Gastrocnemius medialis (tissue), 4 donors: ENCODE measurements at regions not wholly inside any gene's neighbourhood (a gene's known extent, or its start where the extent isn't known, plus 50 kb on each side); places are given as distances from the start of the nearest gene placed in this dataset.

Source experiments
- CTCF ChIP-seq, 5 experiments: fragments of 450-650 bp in 3 of 5; fragments of 200-600 bp in 2 of 5; sonication (generic) in 2 of 5; IDR thresholded peaks in 4 of 5; conservative IDR thresholded peaks in 1 of 5; 1 replicate in 4 of 5; 2 replicates in 1 of 5; pipeline ENCODE4 v1.5.1; 2016 to 2019; ENCODE audit warnings: antibody characterized with exemption in 5 of 5, mild to moderate bottlenecking in 3 of 5, moderate library complexity in 3 of 5
- POLR2A ChIP-seq, 2 donors: fragments of 450-650 bp; IDR thresholded peaks; one replicate each; pipeline ENCODE4 v1.6.1; 2017; ENCODE audit warnings: antibody characterized with exemption in 2 of 2, mild to moderate bottlenecking in 2 of 2, moderate library complexity in 2 of 2

DNA sequence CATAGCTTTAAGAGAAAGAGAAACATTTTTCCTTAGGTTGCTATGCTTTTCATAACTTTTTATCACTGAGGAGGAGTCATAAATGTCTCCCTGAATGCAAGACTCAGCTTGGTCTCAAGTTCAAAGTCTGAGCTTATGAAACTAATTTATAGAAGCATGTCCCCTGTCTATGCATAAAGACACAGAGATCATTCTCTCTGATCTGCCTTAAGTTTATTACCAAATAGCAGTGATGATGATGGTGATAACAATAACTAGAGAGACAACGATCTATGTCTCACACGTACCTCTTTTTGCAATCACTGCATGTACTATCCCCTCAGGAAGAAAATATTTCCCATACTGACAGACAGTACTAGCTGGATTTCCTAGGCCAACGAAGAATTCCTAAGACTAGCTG lies 266.4 kb upstream of the G2E3 start:
- TF ChIP-seq CTCF (IDR thresholded peaks at IDR 0.05 in 4 of 5, conservative IDR thresholded peaks at IDR 0.05 in 1 of 5), result no peak
- no peak for TF ChIP-seq POLR2A (IDR thresholded peaks at IDR 0.05)
